Muscle layer of duodenum (tissue), 2 donors: ENCODE measurements at regions not wholly inside any gene's neighbourhood (a gene's known extent, or its start where the extent isn't known, plus 50 kb on each side); places are given as distances from the start of the nearest gene placed in this dataset.
"Not testable (repeated sequence)": the region's sequence is repeated elsewhere in the genome, so short reads cannot be mapped to it uniquely, and the experiment has no call there.

Source experiments
- H3K27ac ChIP-seq: one replicate; pipeline ENCODE4 v1.7.0; 2013; ENCODE audit warnings: mild to moderate bottlenecking, low read length
- H3K27me3 ChIP-seq: one replicate; pipeline ENCODE4 v1.7.0; 2013; ENCODE audit warnings: low read depth, mild to moderate bottlenecking, control low read depth, low read length
- H3K36me3 ChIP-seq, 2 donors: one replicate each; pipeline ENCODE4 v1.7.0; 2013; ENCODE audit warnings: low read length in 2 of 2, control low read depth in 1 of 2, mild to moderate bottlenecking in 1 of 2; ENCODE audit not compliant: insufficient read depth in 2 of 2, control insufficient read depth in 1 of 2
- H3K4me1 ChIP-seq, 2 donors: one replicate each; pipeline ENCODE4 v1.7.0; 2013; ENCODE audit warnings: low read length in 2 of 2, mild to moderate bottlenecking in 2 of 2, control low read depth in 1 of 2, moderate library complexity in 1 of 2; ENCODE audit not compliant: insufficient read depth in 2 of 2, control insufficient read depth in 1 of 2
- H3K4me3 ChIP-seq, 2 donors: one replicate each; pipeline ENCODE4 v1.7.0; 2013; ENCODE audit warnings: low read length in 2 of 2, low read depth in 1 of 2, mild to moderate bottlenecking in 1 of 2
- H3K9me3 ChIP-seq, 2 donors: one replicate each; pipeline ENCODE4 v1.7.0; 2013; ENCODE audit warnings: low read length in 2 of 2, control low read depth in 1 of 2, mild to moderate bottlenecking in 1 of 2; ENCODE audit not compliant: control insufficient read depth in 1 of 2
- donor health status: healthy.

DNA sequence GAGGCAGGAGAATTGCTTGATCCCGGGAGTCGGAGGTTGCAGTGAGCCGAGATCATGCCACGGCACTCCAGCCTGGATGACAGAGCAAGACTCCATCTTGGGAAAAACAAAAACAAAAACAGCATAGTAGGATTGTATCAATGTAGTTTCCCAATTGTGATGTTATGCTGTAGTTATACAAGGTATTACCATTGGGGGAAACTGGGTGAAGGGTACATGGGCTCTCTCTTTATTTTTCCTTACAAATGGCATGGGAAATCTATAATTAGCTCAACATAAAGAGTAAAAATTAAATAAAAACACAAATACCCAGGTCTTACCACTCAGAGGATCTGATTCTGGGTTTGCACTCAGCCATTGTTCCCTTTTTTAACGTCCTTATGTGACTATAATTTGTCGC lies 107.9 kb downstream of the KATNIP start:
- no peak overlapping the region for H3K27ac ChIP-seq
- H3K4me3 ChIP-seq = no peak overlapping the region
- H3K27me3 ChIP-seq = no peaks in the 10 kb centered on the region

DNA sequence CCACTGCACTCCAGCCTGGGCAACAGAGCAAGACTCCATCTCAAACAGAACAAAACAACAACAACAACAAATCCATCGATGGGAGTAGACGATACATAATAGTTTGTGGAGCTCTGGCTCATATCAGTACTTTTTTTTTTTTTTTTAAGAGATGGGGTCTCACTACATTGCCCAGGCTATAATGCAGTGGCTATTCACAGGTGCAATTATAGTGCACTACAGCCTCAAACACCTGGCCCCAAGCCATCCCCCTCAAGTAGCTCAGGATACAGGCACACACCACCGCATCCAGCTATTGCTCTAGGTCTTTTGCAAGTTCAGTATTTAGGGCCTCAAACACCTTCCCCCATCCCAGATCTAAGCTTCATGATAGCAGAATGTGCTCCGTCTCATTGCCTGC lies 110.6 kb downstream of the KATNIP start:
- Histone ChIP-seq H3K4me1 (no peaks in the 10 kb centered on the region), H3K27me3 (no peaks in the 10 kb centered on the region), H3K36me3 (peaks cover 0 to 11% of the 10 kb centered on the region in 2 donors), H3K4me3 (no peak overlapping the region), H3K27ac (no peak overlapping the region), H3K9me3 (peaks cover 0 to 2% of the 10 kb centered on the region in 2 donors)

More for the DNA sequence above, 107.9 kb downstream of the KATNIP start:
- Histone ChIP-seq H3K4me1 (no peaks in the 10 kb centered on the region), H3K9me3 (peaks cover 0 to 2% of the 10 kb centered on the region in 2 donors), H3K36me3 (peaks cover 0 to 12% of the 10 kb centered on the region in 2 donors)

DNA sequence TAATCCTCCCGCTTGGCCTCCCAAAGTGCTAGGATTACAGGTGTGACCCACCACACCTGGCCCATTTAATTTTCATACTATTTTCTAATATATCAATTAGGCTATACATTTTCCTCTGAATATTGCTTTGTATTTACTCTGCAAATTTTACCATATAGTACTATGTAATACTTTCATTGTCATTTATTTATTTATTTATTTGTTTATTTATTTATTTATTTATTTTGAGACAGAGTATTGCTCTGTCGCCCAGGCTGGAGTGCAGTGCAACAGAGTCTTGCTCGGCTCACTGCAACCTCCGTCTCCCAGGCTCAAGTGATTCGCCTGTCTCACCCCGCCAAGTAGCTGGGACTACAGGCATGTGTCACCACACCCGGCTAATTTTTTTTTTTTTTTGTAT lies 113.3 kb downstream of the KATNIP start:
- not testable (repeated sequence) for H3K9me3 ChIP-seq, H3K4me3 ChIP-seq, H3K27ac ChIP-seq, H3K36me3 ChIP-seq, H3K27me3 ChIP-seq, H3K4me1 ChIP-seq

DNA sequence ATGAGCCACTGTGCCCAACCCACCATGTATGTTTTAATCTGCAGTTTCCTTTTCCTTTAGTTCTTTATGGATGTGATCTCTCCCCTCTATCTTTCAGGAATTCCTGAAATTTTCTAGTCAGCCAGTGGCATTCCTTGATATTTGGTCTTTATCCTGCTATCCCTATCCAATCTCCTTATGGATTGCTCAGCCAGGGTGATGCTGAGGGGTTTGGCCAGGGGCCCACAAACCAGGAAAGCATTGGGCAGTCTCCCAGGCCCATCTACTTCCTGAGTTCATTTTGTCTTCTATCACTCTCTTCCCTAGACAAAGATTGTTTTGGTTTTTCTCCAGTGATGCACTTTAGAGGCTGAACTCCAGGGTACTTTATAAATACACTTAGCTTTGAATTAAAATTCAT lies 115.9 kb downstream of the KATNIP start:
- no peaks in the 10 kb centered on the region for H3K4me1 ChIP-seq
- H3K27me3 ChIP-seq = no peaks in the 10 kb centered on the region
- H3K9me3 ChIP-seq = no peaks in the 10 kb centered on the region
- H3K4me3 ChIP-seq = no peak overlapping the region
- H3K36me3 ChIP-seq = peaks cover 0 to 5% of the 10 kb centered on the region in 2 donors
- no peak overlapping the region for H3K27ac ChIP-seq

DNA sequence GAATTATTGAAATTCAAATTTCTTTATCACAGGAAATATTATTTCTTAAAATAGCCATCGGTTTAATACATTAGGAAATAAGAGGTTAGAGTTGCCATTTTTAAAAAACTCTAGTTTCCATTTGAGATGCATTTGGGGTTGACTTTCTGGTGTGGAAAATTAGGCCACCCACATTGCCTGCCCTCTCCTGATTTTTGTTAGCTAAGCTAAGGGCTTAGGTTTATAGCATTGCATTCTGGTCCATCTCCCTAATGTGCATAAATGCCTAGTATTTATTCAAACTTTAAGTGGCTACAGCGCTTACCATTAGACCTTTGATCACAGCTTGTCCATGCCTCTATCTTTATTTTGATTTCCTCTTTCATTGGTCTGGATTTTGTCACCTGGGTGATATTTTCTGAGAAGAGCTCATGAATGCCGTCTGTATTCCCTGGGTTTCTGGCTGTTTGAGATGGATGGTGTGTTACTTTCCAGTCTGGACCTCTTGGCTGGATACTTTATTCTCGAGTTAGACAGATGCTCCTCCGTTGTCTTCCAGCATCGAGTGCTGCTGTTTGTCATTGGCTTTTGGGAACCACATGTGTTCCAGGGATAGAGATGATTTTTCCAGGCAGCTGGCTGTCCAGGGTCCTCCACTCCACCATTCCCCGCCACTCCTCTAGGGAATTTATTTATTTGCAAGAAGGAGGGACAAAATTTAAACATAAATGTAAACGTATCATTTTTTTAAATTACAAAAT lies 120.3 kb downstream of the KATNIP start:
- H3K9me3 ChIP-seq = no peaks in the 10 kb centered on the region
- H3K36me3 ChIP-seq = peaks cover 0 to 5% of the 10 kb centered on the region in 2 donors
- H3K27me3 ChIP-seq = no peaks in the 10 kb centered on the region
- no peak overlapping the region for H3K4me3 ChIP-seq
- H3K27ac ChIP-seq = no peak overlapping the region
- H3K4me1 ChIP-seq = no peaks in the 10 kb centered on the region

DNA sequence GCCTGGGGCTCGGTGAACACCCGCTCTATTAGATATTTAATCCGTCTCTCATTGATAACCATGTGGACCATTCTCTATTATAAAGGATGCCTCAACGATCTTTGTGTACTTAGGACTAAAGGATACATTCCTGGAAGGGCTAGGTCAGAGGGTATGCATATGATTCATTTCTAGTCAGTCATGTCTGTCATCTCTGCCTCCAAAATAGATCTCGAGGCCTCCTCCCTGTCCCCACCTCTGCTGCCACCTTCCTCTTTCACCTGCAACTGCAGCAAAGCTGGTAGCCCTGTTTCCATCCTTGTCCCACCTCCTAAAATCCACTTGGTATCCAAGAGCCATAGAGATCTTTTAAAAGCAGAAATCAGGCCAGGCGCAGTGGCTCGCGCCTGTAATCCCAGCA lies 121.5 kb downstream of the KATNIP start:
- no peak overlapping the region for H3K27ac ChIP-seq
- no peaks in the 10 kb centered on the region for H3K9me3 ChIP-seq
- H3K27me3 ChIP-seq = no peaks in the 10 kb centered on the region
- H3K4me1 ChIP-seq = no peaks in the 10 kb centered on the region
- peaks cover 0 to 5% of the 10 kb centered on the region in 2 donors for H3K36me3 ChIP-seq
- no peak overlapping the region for H3K4me3 ChIP-seq

DNA sequence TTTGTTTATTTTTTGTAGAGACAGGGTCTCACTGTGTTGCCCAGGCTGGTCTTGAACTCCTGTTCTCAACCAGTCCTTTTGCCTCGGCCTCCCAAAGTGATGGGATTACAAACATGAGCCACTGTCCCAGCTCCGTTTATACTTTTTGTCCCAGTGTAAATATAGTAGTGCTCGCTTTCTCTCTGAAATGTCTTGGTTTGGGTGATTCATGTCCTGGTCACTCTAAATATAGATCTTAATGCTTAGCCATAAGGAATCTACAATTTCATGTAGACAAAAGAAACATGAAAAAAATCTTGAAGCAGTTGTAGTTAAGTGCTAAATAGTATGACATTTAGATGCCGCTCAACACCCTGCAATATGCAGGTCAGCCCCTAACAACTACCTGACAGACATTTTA lies 126.9 kb downstream of the KATNIP start:
- Histone ChIP-seq H3K4me3 (no peak overlapping the region), H3K36me3 (peaks cover 28 to 35% of the 10 kb centered on the region in 2 donors), H3K27me3 (no peaks in the 10 kb centered on the region), H3K4me1 (no peaks in the 10 kb centered on the region), H3K9me3 (no peaks in the 10 kb centered on the region), H3K27ac (no peak overlapping the region)

DNA sequence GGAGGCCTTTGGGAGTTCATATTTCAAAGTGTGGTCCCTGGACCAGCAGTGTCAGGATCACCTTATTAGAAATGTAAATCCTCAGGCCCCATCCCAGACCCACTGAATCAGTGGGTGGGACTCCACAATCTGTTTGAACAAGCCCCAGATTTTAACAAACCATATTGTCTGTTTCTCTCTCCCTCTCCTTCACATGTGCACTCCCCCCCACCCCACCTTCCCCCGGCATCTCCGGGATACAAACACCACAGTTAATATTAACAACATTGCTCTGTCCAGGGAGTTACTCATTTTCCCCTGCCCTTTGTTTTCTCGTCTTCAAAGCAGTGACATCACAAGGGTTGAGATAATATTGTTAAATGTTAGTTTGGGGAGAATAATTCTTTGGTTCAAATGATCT lies 127.3 kb downstream of the KATNIP start:
- Histone ChIP-seq H3K4me3 (no peak overlapping the region), H3K27ac (no peak overlapping the region), H3K9me3 (no peaks in the 10 kb centered on the region), H3K27me3 (no peaks in the 10 kb centered on the region), H3K4me1 (no peaks in the 10 kb centered on the region), H3K36me3 (peaks cover 32 to 37% of the 10 kb centered on the region in 2 donors)

DNA sequence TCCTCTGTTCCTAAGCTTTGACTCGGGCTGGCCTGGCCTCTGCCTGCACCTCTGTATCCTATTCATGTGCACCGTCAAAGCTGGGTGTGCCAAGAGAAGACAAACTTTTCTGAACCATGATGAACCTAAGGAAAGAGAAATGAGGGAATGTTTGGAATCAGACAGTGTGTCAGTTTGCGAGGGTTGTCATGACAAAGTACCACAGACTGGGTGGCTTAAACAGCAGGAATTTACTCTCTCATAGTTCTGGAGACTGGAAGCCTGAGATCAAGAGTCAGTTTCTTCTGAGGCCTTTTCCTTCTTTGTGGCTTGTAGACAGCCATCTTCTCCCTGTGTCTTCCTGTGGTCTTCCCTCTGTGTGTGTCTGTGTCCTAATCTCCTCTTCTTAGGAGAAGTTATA lies 129.0 kb downstream of the KATNIP start:
- peaks cover 33 to 49% of the 10 kb centered on the region in 2 donors for H3K36me3 ChIP-seq
- no peak overlapping the region for H3K27ac ChIP-seq
- H3K4me3 ChIP-seq = no peak overlapping the region
- H3K27me3 ChIP-seq = no peaks in the 10 kb centered on the region
- H3K9me3 ChIP-seq = no peaks in the 10 kb centered on the region
- H3K4me1 ChIP-seq = no peaks in the 10 kb centered on the region

DNA sequence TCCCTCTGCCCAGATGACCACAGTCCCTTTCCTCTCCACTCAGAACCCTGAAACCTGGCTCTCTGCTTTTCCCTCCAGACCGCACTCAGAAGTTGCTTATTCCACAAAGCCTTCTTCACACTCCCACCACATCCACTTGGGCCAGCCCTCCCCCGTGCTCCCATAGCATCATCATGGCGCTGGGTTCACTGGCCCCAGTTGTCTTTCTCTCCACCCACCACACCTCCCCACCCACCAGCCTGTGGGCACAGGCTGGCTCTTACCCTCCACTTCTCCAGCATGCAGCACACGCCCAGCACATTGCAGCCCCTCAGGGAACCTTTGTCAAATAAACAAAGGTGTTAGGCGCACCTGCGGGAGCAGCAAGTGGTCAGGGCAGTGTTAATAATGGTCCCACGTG lies 130.0 kb downstream of the KATNIP start:
- H3K36me3 ChIP-seq = peaks cover 33 to 49% of the 10 kb centered on the region in 2 donors
- H3K27ac ChIP-seq = no peak overlapping the region
- no peak overlapping the region for H3K4me3 ChIP-seq
- no peaks in the 10 kb centered on the region for H3K9me3 ChIP-seq
- H3K4me1 ChIP-seq = no peaks in the 10 kb centered on the region
- no peaks in the 10 kb centered on the region for H3K27me3 ChIP-seq

DNA sequence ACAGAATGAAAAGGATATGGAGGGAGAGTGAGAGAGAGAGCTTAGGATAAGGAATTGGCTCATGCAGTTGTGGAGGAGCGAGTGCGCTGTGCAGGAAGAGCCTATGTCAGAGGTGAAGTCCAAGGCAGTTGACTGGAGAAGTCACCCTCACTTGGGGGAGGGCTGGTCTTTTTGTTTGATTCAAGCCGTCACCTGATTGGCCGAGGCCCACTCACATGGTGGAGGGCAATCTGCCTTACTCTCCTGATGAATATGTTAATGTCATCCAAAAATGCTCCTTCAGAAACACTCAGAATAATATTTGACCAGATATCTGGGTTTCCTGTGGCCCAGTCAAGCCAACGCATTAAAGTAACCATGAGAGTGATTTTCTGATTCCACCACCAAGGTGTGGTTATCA lies 131.7 kb downstream of the KATNIP start:
- Histone ChIP-seq H3K36me3 (peaks cover 33 to 49% of the 10 kb centered on the region in 2 donors), H3K4me1 (peaks cover 0 to 3% of the 10 kb centered on the region in 2 donors), H3K27me3 (no peaks in the 10 kb centered on the region), H3K4me3 (no peak overlapping the region), H3K9me3 (no peaks in the 10 kb centered on the region), H3K27ac (no peak overlapping the region)

DNA sequence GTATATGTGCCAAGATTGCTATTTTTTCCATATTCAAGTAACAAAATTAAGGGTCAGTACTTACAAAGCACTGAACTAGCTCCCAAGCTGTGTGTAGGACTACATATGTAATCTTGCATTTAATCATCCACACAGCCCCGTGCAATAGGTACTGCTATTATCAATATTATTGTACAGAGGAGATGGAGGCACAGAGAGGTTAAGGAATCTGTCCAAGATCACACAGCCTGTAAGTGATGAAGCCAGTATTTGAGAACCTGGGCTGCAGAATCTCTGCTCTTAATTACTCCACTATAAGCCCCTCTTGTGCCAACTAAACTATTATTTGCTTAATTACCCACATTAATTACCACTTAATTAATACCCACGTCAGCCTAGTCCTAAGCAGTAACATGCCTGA lies 134.1 kb downstream of the KATNIP start:
- Histone ChIP-seq H3K4me3 (no peak overlapping the region), H3K27ac (no peak overlapping the region), H3K36me3 (peaks cover 19 to 32% of the 10 kb centered on the region in 2 donors), H3K27me3 (no peaks in the 10 kb centered on the region), H3K9me3 (no peaks in the 10 kb centered on the region), H3K4me1 (peaks cover 0 to 3% of the 10 kb centered on the region in 2 donors)
